Neural crest cell (in vitro differentiated cells): ENCODE measurements at regions not wholly inside any gene's neighbourhood (a gene's known extent, or its start where the extent isn't known, plus 50 kb on each side); places are given as distances from the start of the nearest gene placed in this dataset.

Experiments used
- DNase-seq: peaks from one replicate; pipeline ENCODE4 v3.0.0; 2021; ENCODE audit warnings: low read depth, mixed read lengths, low spot score
- H3K27ac Mint-ChIP-seq: one replicate; pipeline ENCODE4 v1.8.0; 2021; ENCODE audit warnings: mild to moderate bottlenecking, mixed read lengths; ENCODE audit not compliant: unreplicated experiment
- H3K27me3 Mint-ChIP-seq: 2 replicates; pipeline ENCODE4 v1.8.0; 2021; ENCODE audit warnings: low read depth, mild to moderate bottlenecking, mixed read lengths
- H3K36me3 Mint-ChIP-seq: 2 replicates; pipeline ENCODE4 v1.8.0; 2021; ENCODE audit warnings: low read depth, mild to moderate bottlenecking, mixed read lengths
- H3K4me1 Mint-ChIP-seq: 2 replicates; pipeline ENCODE4 v1.8.0; 2021; ENCODE audit warnings: mixed read lengths
- H3K4me3 Mint-ChIP-seq: one replicate; pipeline ENCODE4 v1.8.0; 2021; ENCODE audit warnings: mild to moderate bottlenecking, mixed read lengths
- H3K9me3 Mint-ChIP-seq: 2 replicates; pipeline ENCODE4 v1.8.0; 2021; ENCODE audit warnings: mixed read lengths
- TF ChIP-seq, protein P1 (sequence below): fragments of 200-600 bp; sonication (generic); conservative IDR thresholded peaks from 2 replicates; pipeline ENCODE4 v1.5.0; 2021; ENCODE audit warnings: antibody characterized with exemption, mild to moderate bottlenecking

DNA sequence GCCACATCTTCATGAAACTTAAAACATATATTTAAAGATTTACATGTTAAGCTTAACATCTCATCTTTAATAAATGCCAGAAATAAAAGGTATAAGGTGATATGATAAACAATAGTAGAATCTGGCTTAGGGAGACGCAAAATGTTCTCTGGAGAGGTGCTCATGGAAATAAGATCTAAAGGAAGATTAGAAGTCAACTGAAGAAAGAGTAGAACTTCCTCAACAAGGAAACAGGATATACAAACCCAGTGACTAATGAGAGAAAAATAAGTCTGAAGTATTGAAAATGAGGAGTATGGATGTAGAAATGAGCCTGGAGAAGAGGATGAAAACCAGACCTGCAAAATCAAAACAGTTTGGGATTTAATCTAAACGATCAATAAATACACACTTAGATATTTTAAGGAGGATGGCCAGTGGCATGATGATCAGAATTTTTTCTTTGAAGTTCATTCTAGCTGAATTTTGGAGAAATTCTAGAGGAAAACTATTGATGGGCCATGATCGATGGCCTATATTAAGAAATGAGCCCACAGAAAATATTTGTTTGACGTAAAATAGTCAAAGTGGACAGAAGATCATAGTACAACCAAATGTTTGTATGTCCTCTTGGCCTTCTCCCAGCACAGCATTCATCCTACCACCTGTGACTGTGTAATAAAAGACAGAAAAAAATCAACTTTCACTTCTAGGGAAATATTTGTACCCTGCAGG is 387.9 kb upstream of the PTBP2 start:
- Mint-ChIP-seq H3K36me3 (no peaks in the 10 kb centered on the region), H3K27me3 (no peaks in the 10 kb centered on the region), H3K4me3 (no peak overlapping the region), H3K27ac (no peak overlapping the region), H3K9me3 (peaks cover 8% of the 10 kb centered on the region), H3K4me1 (peaks cover 5% of the 10 kb centered on the region)
- no peak for DNase-seq
- TF ChIP-seq, protein P1, sequence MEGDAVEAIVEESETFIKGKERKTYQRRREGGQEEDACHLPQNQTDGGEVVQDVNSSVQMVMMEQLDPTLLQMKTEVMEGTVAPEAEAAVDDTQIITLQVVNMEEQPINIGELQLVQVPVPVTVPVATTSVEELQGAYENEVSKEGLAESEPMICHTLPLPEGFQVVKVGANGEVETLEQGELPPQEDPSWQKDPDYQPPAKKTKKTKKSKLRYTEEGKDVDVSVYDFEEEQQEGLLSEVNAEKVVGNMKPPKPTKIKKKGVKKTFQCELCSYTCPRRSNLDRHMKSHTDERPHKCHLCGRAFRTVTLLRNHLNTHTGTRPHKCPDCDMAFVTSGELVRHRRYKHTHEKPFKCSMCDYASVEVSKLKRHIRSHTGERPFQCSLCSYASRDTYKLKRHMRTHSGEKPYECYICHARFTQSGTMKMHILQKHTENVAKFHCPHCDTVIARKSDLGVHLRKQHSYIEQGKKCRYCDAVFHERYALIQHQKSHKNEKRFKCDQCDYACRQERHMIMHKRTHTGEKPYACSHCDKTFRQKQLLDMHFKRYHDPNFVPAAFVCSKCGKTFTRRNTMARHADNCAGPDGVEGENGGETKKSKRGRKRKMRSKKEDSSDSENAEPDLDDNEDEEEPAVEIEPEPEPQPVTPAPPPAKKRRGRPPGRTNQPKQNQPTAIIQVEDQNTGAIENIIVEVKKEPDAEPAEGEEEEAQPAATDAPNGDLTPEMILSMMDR = no peak

DNA sequence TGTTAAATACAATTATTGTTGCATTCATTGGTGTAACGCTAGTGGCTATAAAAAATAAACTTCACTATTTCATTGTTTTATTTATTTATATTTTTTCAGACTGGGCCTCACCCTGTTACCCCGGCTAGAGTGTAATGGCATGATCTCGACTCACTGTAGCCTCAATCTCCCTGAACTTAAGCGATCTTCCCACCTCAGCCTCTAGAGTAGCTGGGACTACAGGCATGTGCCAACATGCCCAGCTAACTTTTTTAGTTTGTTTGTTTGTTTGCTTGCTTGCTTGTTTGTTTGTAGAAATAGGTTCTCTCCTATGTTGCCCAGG is 387.4 kb upstream of the PTBP2 start:
- H3K4me3 Mint-ChIP-seq = no peak overlapping the region
- no peak overlapping the region for H3K27ac Mint-ChIP-seq

DNA sequence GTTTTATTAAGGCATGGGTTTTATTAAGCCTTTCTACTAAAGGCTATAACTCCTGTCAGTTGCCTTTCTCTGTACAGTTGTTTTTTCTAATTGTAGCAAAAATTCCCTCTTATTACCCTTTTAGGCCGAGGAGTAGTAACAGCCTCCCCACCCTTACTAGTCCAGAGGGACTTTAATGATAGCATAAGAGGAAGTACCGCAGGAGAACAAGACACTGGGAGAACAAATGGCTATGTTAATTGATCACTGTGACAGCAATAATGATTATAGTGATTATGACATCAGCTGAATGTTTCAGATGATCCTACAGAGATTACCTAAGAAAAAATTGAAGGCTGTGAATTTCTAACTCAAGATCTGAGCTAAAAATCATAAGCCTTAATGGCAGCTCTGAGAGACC is 383.0 kb upstream of the PTBP2 start:
- H3K4me1 Mint-ChIP-seq = no peaks in the 10 kb centered on the region
- H3K36me3 Mint-ChIP-seq = no peaks in the 10 kb centered on the region
- H3K4me3 Mint-ChIP-seq = no peak overlapping the region
- no peaks in the 10 kb centered on the region for H3K27me3 Mint-ChIP-seq
- TF ChIP-seq, protein P1 = no peak
- DNase-seq = no peak
- peaks cover 12% of the 10 kb centered on the region for H3K9me3 Mint-ChIP-seq
- no peak overlapping the region for H3K27ac Mint-ChIP-seq

More for the DNA sequence above, 387.4 kb upstream of the PTBP2 start:
- H3K4me1 Mint-ChIP-seq = peaks cover 5% of the 10 kb centered on the region
- H3K27me3 Mint-ChIP-seq = no peaks in the 10 kb centered on the region
- TF ChIP-seq, protein P1 = no peak
- no peak for DNase-seq
- no peaks in the 10 kb centered on the region for H3K36me3 Mint-ChIP-seq
- peaks cover 12% of the 10 kb centered on the region for H3K9me3 Mint-ChIP-seq

DNA sequence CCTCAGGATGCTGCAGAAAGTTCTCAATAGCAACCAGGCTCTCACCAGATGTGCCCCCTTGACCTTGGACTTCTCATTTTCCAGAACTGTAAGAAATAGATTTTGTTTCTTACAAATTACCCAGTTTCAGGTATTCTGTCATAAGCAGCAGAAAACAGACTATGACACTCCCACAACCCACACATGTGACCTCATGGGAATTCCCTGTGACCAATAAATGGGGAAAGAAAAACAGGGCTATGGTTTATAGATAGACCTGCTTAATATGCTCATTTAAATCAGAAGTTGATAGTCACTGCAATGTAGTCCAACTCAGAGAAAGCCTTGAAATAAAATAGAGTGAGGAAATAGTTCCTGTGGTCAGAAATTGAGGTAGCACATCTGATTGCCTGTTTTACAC is 380.9 kb upstream of the PTBP2 start:
- H3K27me3 Mint-ChIP-seq = no peaks in the 10 kb centered on the region
- no peaks in the 10 kb centered on the region for H3K4me1 Mint-ChIP-seq
- no peak overlapping the region for H3K27ac Mint-ChIP-seq
- peaks cover 8% of the 10 kb centered on the region for H3K9me3 Mint-ChIP-seq
- TF ChIP-seq, protein P1 = no peak
- H3K4me3 Mint-ChIP-seq = no peak overlapping the region
- H3K36me3 Mint-ChIP-seq = no peaks in the 10 kb centered on the region
- DNase-seq = no peak

DNA sequence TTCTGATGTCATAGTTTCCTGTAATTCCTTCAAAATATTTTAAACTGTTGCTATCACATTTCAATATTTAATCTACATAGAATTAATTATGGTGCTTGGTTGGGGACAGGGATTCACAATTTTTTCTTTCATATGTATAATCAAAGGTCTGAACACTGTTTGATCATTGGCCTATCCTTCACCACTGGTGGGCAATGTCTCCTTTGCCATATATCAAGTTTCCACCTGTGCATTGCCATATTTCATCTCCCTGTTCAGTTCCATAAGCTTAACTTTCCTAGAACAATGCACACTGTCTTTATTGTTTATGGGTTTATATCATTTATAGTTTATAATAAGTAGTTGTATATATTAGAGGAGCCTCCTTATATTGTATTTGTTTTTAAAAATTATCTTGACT is 374.9 kb upstream of the PTBP2 start:
- TF ChIP-seq, protein P1 = no peak
- no peaks in the 10 kb centered on the region for H3K27me3 Mint-ChIP-seq
- H3K36me3 Mint-ChIP-seq = no peaks in the 10 kb centered on the region
- no peak overlapping the region for H3K27ac Mint-ChIP-seq
- no peak for DNase-seq
- no peaks in the 10 kb centered on the region for H3K9me3 Mint-ChIP-seq
- no peak overlapping the region for H3K4me3 Mint-ChIP-seq
- no peaks in the 10 kb centered on the region for H3K4me1 Mint-ChIP-seq
